DOHH2 (cell line): ENCODE measurements at regions not wholly inside any gene's neighbourhood (a gene's known extent, or its start where the extent isn't known, plus 50 kb on each side); places are given as distances from the start of the nearest gene placed in this dataset.

ENCODE experiments used
- H3F3A ChIP-seq: fragments of 200-600 bp; sonication (generic), shearing (Covaris generic); 2 replicates; pipeline ENCODE4 v1.6.0; 2016; ENCODE audit warnings: antibody characterized with exemption, mild to moderate bottlenecking; ENCODE audit not compliant: control insufficient read depth, insufficient read depth
- H3K27ac ChIP-seq: fragments of 200-600 bp; sonication (generic); 2 replicates; pipeline ENCODE4 v1.5.1; 2014; ENCODE audit warnings: low read depth, mild to moderate bottlenecking, low read length, moderate library complexity
- H3K27me3 ChIP-seq: fragments of 200-600 bp; sonication (generic); 2 replicates; pipeline ENCODE4 v1.6.1; 2014; ENCODE audit warnings: mild to moderate bottlenecking, low read length, mixed read lengths; ENCODE audit not compliant: control insufficient read depth
- H3K36me3 ChIP-seq: fragments of 200-600 bp; sonication (generic); 2 replicates; pipeline ENCODE4 v1.6.1; 2014; ENCODE audit warnings: mild to moderate bottlenecking, low read length, moderate library complexity, mixed read lengths; ENCODE audit not compliant: control insufficient read depth
- H3K4me1 ChIP-seq: fragments of 200-600 bp; sonication (generic); 2 replicates; pipeline ENCODE4 v1.6.1; 2014; ENCODE audit warnings: mild to moderate bottlenecking, low read length, mixed read lengths; ENCODE audit not compliant: control insufficient read depth
- H3K4me2 ChIP-seq: fragments of 200-600 bp; sonication (generic); 2 replicates; pipeline ENCODE4 v1.6.0; 2014; ENCODE audit warnings: mild to moderate bottlenecking, low read length, moderate library complexity
- H3K4me3 ChIP-seq: fragments of 200-600 bp; sonication (generic); 2 replicates; pipeline ENCODE4 v1.5.1; 2014; ENCODE audit warnings: mild to moderate bottlenecking, low read length, mixed read lengths
- H3K79me2 ChIP-seq: fragments of 200-600 bp; sonication (generic); 2 replicates; pipeline ENCODE4 v1.6.1; 2014; ENCODE audit warnings: mild to moderate bottlenecking, low read length, mixed read lengths; ENCODE audit not compliant: control insufficient read depth
- H3K9me2 ChIP-seq: fragments of 200-600 bp; sonication (generic); replicated peaks from 2 replicates; pipeline ENCODE4 v1.6.1; 2014; ENCODE audit warnings: mild to moderate bottlenecking, low read length, mixed read lengths; ENCODE audit not compliant: control insufficient read depth
- H3K9me3 ChIP-seq: fragments of 200-600 bp; sonication (generic); 2 replicates; pipeline ENCODE4 v1.6.1; 2014; ENCODE audit warnings: antibody characterized with exemption, low read length, mixed read lengths; ENCODE audit not compliant: control insufficient read depth, insufficient read depth
- H4K20me1 ChIP-seq: fragments of 200-600 bp; sonication (generic); 2 replicates; pipeline ENCODE4 v1.6.0; 2014; ENCODE audit warnings: low read depth, mild to moderate bottlenecking, antibody characterized with exemption, low read length, moderate library complexity; ENCODE audit not compliant: control insufficient read depth, insufficient read depth
- EZH2phosphoT487 ChIP-seq: fragments of 200-600 bp; sonication (generic); IDR thresholded peaks from 2 replicates; pipeline ENCODE4 v1.6.1; 2017; ENCODE audit warnings: borderline replicate concordance, mild to moderate bottlenecking, antibody characterized with exemption, low read length, moderate library complexity, mixed read lengths
- TF ChIP-seq, protein P1 (sequence below): fragments of 200-600 bp; sonication (generic); IDR thresholded peaks from one replicate; pipeline ENCODE4 v1.5.1; 2014; ENCODE audit warnings: antibody characterized with exemption, mild to moderate bottlenecking, low read depth, low read length; ENCODE audit not compliant: poor library complexity, severe bottlenecking

DNA sequence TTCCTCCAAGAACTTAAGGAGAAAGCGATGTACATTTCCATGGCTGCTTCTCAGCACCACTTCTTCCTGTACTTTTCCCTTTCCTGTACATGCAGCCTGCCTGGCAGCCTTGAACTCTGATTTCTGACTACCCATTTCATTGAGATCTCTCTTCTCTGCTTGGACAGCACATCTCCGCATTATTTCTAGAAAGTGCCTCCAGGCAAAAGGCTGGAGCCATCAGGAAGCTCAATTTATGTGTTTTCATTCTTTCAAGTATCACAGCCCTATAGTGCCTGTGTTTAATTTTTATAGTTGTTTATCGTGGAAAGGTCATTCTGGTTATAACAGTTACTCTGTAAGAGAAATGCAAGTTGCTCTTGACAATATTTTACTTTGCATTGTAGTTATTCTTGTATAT lies 688.0 kb upstream of the ANKRD30A start:
- no peak overlapping the region for H3K4me3 ChIP-seq
- H3F3A ChIP-seq: no peaks in the 10 kb centered on the region
- no peak overlapping the region for H3K27ac ChIP-seq
- TF ChIP-seq, protein P1, sequence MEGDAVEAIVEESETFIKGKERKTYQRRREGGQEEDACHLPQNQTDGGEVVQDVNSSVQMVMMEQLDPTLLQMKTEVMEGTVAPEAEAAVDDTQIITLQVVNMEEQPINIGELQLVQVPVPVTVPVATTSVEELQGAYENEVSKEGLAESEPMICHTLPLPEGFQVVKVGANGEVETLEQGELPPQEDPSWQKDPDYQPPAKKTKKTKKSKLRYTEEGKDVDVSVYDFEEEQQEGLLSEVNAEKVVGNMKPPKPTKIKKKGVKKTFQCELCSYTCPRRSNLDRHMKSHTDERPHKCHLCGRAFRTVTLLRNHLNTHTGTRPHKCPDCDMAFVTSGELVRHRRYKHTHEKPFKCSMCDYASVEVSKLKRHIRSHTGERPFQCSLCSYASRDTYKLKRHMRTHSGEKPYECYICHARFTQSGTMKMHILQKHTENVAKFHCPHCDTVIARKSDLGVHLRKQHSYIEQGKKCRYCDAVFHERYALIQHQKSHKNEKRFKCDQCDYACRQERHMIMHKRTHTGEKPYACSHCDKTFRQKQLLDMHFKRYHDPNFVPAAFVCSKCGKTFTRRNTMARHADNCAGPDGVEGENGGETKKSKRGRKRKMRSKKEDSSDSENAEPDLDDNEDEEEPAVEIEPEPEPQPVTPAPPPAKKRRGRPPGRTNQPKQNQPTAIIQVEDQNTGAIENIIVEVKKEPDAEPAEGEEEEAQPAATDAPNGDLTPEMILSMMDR: no peak
- TF ChIP-seq EZH2phosphoT487: no peak
- H3K9me2 ChIP-seq: no peaks in the 10 kb centered on the region
- H3K27me3 ChIP-seq: no peaks in the 10 kb centered on the region
- no peak overlapping the region for H3K4me2 ChIP-seq
- no peaks in the 10 kb centered on the region for H3K9me3 ChIP-seq
- no peaks in the 10 kb centered on the region for H3K79me2 ChIP-seq
- no peaks in the 10 kb centered on the region for H3K36me3 ChIP-seq
- H4K20me1 ChIP-seq: no peaks in the 10 kb centered on the region
- H3K4me1 ChIP-seq: no peaks in the 10 kb centered on the region

- Histone ChIP-seq H3K9me2 (no peaks in the 10 kb centered on the region), H3K36me3 (no peaks in the 10 kb centered on the region), H3K27me3 (no peaks in the 10 kb centered on the region), H3K79me2 (no peaks in the 10 kb centered on the region), H3K9me3 (no peaks in the 10 kb centered on the region), H3K27ac (no peak overlapping the region), H3K4me2 (no peak overlapping the region), H4K20me1 (no peaks in the 10 kb centered on the region), H3K4me1 (no peaks in the 10 kb centered on the region), H3F3A (no peaks in the 10 kb centered on the region), H3K4me3 (no peak overlapping the region)
- TF ChIP-seq, protein P1: no peak
- no peak for TF ChIP-seq EZH2phosphoT487
These were observed 696.9 kb upstream of the ANKRD30A start for GRCh38 chr10:36428507-36428906.

DNA sequence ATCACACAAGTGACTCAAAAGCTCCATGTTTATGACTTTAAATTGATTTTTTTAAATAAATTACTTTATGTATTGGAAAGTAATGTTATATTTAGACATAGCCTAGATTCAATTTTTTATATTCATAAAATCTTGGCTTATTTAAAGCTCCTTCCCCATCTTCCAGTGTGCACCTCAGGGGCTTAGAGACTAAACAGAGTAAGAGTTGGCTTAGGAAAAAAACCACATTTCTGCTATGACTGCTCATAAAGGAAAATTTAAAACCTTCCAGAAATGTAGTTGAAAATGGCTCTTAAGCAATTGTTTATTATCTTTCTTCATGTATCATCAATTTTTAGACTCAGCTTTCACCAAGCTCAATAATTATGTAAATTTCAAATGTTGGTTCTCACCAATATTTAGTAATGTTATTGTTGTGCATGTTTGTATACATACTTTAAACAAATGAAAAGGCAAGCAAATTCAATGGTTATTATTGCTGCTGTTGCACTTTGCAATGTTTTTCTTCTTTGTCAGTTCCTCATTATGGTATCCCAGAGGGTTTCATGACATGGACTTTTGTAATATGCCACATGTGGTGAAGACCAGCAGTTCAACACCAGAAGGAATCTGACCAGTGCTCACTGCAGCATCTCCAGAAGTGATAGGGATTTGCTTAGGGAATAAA lies 700.1 kb upstream of the ANKRD30A start:
- Histone ChIP-seq H3K27me3 (no peaks in the 10 kb centered on the region), H3K36me3 (no peaks in the 10 kb centered on the region), H3K27ac (no peak overlapping the region), H3K79me2 (no peaks in the 10 kb centered on the region), H3K4me3 (no peak overlapping the region), H4K20me1 (no peaks in the 10 kb centered on the region), H3K4me2 (no peak overlapping the region), H3K9me2 (no peaks in the 10 kb centered on the region), H3K9me3 (no peaks in the 10 kb centered on the region), H3K4me1 (no peaks in the 10 kb centered on the region), H3F3A (no peaks in the 10 kb centered on the region)
- TF ChIP-seq, protein P1: no peak
- TF ChIP-seq EZH2phosphoT487: no peak
